HG03457 (cell line): ENCODE measurements at regions not wholly inside any gene's neighbourhood (a gene's known extent, or its start where the extent isn't known, plus 50 kb on each side); places are given as distances from the start of the nearest gene placed in this dataset.
"Not testable (repeated sequence)": the region's sequence is repeated elsewhere in the genome, so short reads cannot be mapped to it uniquely, and the experiment has no call there.

Experiments
- ATAC-seq: cut with Tn5 transposase; IDR thresholded peaks from one replicate; pipeline ENCODE4 v1.9.1; 2021; ENCODE audit warnings: moderate number of reproducible peaks; ENCODE audit not compliant: unreplicated experiment

DNA sequence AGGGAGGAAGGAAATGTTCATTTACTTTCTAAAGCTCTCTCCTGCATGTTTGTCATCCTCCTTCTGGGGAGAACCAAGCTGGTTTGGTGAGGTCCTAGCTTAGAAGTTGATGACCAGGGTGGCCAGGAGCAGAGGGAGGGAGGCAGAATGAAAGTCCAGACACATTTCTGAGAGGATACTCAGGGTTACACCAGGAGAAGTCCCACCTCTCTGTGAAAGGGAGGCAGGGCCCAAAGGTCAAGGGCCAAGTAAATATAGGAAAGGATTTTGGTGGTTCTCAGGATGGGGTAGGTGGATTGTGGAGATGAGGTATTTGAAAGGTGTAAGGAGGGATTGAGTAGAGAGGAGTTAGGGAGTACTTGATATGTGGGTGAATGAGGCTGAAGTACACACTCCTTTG lies 58.0 kb upstream of the FBXO11 start:
- ATAC-seq, result no peak

DNA sequence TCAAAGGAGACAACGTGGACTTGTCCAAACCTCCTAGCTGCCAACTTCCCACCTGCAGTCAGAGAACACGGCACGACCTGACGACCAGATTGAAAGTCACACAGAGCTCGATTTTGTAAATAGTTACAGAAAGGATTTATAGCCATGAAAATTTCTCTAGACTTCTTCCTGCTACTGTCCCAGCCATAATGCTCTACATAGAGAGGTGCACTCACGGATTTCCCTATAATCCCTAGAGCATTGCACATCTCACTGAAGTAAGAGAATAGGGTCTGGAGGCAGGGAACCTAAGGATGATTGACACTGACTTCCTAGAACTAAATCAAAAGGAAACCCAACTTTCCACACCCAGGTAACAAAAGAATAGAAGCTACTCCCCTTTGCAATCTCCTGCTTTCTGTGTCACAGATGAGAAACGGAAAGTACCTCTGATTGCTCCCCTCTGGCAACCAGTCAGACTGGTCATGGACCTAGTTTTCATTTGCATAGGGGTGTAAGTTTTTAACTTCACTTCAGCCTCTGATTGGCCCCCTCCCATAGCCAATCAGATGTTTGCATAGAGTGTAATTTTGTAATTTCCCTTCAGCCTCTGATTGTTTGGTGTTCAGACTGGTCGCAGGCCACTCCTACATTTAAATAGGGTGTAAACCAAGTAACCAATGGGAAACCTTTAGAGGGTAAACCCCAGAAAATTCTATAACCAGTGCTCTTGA lies 58.6 kb upstream of the FBXO11 start:
- no peak for ATAC-seq

DNA sequence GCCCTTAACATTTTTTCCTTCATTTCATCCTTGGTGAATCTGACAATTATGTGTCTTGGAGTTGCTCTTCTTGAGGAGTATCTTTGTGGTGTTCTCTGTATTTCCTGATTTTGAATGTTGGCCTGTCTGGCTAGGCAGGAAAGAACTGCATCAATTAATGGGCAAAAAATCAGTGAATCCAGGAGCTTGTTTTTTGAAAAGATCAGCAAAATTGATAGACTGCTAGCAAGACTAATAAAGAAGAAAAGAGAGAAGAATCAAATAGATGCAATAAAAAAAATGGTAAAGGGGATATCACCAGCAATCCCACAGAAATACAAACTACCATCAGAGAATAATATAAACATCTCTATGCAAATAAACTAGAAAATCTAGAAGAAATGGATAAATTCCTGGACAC lies 70.4 kb upstream of the FBXO11 start:
- not testable (repeated sequence) for ATAC-seq

- ATAC-seq, result no peak
Observed at GRCh38 chr2:47984041-47984440, 77.7 kb upstream of the FBXO11 start.

GRCh38 chr2:47990503-47990902 lies 84.2 kb upstream of the FBXO11 start:
- no peak for ATAC-seq

DNA sequence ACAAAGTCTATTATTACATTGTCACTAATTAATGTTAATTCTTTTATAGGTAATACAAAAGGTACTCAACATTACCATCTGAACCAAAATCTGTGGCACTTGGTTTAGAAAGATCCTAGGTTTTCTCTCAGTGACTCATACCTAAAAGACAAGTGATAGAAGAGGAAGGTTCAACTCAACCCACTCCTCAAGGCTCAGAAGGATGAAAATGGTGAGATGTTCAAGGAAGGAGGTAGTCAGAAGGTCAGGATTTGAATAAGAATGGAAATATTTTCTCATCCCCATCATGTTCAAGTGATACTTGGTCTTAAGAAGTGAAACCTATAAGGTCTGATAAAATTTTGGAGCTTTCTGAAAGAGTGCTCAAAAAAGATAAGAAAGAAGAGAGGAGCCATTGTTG lies 86.4 kb upstream of the FBXO11 start:
- ATAC-seq, result no peak

- ATAC-seq, result no peak
Observed at GRCh38 chr2:47996808-47997207, 90.5 kb upstream of the FBXO11 start.

DNA sequence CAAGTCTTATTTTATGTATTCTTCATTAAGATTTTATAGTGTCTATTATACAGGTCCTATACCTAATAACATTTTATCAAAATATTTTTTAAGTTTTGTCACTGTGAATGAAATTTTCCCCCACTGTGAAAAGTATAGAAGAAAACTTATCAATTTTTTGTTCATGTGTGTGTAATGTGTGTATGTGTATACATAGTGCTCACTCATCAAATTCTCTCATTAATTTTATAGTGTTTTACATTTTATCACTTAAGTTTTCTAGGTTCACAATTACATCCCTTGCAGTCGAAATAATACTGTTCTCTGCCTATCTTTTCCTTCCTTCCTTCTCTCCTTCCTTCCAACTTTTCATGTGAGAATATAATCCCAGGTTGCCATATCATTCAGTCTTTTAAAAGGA lies 93.2 kb upstream of the FBXO11 start:
- no peak for ATAC-seq

DNA sequence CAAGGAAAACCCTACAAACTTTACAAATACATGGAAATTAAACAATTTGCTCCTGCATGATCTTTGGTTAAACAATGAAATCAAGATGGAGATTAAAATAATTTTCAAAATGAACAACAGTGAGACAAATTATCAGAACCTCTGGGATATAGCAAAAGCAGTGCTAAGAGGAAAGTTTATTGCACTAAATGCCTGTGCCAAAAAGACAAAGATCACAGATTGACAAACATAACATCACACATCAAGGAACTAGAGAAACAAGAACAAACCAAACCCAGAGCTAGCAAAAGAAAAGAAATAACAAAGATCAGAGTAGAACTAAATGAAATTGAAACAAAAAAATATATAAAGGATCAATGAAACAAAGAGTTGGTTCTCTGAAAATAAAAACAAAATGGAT lies 95.2 kb upstream of the FBXO11 start:
- no peak for ATAC-seq

DNA sequence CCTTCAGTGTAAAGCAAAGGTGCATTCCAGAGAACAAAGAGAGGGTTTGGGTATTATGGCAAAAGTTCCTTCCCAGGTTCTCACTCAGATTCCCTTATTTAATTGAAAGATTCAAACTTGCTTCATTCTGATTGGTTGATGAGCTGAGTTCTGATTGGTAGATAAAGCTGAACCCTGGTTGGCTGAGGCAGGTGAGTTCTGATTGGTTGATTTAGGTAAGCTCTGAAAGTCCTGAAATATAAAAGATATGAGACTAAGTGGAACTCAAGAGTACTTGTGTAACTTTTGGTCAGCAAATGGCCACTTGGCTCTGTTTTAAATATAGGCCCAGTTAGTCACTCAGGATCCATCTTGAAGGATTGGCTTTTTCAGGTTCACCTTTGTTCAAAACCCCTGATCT lies 99.8 kb upstream of the FBXO11 start:
- no peak for ATAC-seq

DNA sequence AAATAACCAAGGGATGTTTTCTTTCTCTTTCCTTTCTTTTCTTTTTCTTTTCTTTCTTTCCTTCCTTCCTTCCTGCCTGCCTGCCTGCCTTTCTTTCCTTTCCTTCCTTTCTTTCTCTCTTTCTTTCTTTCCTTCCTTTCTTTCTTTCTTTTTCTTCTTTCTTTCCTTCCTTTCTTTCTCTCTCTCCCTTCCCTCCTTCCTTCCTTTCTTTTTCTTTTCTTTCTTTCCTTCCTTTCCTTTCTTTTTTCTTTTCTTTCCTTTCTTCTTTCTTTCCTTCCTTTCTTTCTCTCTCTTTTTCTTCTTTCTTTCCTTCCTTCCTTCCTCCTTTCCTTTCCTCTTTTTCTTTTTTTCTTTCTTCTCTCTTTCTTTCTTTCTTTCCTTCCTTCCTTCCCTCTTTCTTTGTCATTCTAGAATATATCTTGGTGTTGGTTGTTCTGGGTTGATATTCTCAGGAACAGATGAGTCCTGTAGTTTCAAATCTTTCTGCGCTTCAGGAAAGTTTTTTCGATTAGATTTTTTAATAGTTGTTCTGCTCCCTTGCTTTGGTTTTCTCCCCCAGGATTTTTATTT lies 101.5 kb upstream of the FBXO11 start:
- ATAC-seq, result no peak

DNA sequence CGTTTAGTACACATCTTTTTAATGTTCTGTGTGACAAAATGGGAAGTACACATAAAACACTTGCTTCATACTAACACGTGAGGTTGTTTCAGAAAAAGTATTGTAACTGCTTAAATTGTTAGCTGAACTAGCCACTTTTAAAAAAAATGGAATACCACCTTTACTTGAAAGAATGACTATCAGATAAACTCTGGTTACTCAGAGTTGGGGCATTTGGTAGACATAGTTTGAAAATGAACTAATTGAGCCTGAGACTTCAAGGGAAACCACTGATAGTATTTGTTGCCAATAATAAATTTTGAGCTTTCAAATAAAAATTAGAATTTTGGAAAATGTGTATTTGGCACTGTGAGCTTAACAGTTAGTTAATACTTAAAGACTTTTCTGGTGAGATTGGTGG lies 103.0 kb upstream of the FBXO11 start:
- ATAC-seq, result no peak

DNA sequence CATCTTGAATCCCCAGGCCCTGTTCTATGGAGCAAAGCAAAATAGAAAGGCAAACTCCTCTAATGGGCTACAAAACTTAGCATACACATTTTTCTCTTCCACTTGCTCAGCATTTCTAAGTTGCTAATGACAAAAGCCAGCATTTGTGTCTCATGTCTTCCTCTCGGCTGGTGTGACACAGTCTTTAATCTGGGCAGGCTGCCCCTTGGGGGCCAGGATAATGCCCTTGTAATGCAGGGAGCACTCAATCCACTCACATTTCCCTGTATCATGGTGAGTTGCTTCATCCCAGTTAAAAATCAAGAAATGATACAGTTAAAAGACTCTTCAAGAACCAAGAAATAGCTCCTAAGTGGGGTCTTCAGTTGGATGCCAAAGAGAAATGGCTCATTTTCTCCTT lies 109.1 kb upstream of the FBXO11 start:
- no peak for ATAC-seq

GRCh38 chr2:48016225-48017019 lies 110.1 kb upstream of the FBXO11 start:
- ATAC-seq, result no peak

- ATAC-seq, result no peak
Observed at GRCh38 chr2:48017136-48017535, 110.8 kb upstream of the FBXO11 start.

- ATAC-seq, result no peak
Observed at GRCh38 chr2:48018480-48018879, 112.2 kb upstream of the FBXO11 start.

- ATAC-seq, result no peak
Observed at GRCh38 chr2:48026865-48027264, 120.6 kb upstream of the FBXO11 start.

GRCh38 chr2:48032765-48033164 lies 126.5 kb upstream of the FBXO11 start:
- no peak for ATAC-seq

DNA sequence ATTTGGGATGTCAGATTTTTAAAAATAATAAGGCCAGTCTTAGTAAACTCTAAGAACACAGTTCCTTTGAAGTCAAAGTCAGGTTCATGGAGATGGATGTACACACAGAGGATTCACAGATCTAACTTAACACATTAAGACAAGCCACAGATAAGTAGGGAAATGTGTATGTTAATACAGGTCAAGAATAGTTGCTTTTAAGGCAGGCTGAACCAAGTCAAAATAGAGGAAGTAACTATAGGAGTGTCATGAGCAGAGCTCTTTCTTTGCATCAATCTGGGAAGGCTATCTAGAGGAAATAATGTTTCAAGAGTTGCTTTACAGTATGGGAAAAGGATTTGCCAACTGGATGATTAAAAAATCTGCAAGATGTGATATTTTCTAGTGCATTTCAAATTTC lies 128.0 kb upstream of the FBXO11 start:
- ATAC-seq, result no peak

DNA sequence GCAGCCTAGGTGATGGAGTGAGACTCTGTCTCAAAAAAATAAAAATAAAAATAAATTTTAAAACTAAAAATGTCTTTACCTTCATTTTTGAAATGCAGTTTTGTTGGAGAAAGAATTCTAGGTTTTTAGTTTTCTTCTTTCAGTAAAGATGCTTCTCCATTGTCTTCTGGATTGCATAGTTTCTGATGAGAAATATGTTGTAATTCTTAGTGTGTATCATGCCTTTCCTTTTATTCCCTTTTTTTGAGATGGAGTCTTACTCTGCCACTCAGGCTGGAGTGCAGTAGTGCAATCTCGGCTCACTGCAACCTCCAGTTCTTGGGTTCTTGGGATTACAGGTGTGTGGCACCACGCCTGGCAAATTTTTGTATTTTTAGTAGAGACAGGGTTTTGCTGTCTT lies 130.0 kb upstream of the FBXO11 start:
- ATAC-seq, result no peak

DNA sequence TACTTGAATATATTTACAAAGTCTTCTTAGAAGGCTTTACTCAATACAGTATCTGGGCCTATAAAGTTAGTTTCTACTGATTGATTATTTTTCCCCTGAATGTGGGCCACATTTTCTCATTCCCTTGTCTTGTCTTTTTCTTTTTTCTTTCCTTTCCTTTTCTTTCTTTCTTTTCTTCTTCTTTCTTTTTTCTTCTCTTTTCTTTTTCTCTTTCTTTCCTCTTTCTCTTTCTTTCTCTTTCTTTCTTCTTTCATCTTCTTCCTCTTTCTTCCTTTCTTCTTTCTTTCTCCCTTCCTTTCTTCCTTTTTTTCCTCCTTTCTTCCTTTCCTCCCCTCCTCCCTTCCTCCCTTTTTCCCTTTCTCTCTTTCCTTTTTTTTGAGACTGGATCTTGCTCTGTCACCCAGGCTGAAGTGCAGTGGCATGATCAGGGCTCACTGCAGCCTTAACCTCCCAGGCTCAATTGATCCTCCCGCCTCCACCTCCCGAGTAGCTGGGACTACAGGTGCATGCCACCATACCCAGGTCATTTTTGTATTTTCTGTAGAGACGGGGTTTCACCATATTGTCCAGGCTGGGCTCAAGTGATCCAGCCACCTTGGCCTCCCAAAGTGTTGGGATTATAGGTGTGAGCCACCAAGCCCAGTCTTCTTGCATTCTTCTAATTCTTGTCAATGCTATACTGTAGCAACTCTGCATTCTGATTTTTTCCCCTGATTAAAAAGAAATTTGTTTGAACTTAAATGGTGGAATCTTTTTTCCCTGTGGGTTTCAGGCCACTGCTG lies 133.1 kb upstream of the FBXO11 start:
- ATAC-seq, result no peak
